HL-60 (cell line): ENCODE measurements at regions not wholly inside any gene's neighbourhood (a gene's known extent, or its start where the extent isn't known, plus 50 kb on each side); places are given as distances from the start of the nearest gene placed in this dataset.

Experiments
- DNase-seq, 2 experiments: peaks; one replicate each; pipeline ENCODE4 v3.0.0-alpha.2; 2010 to 2020; ENCODE audit warnings: low read depth in 1 of 2, low spot score in 1 of 2
- H3K27ac ChIP-seq: fragments of 250-450 bp; sonication (Bioruptor Pico); replicated peaks from 2 replicates; pipeline ENCODE4 v1.5.1; 2020; ENCODE audit warnings: mild to moderate bottlenecking, moderate library complexity
- H3K27me3 ChIP-seq: fragments of 250-450 bp; sonication (Bioruptor Pico); 2 replicates; pipeline ENCODE4 v1.5.1; 2021; ENCODE audit warnings: mild to moderate bottlenecking, moderate library complexity; ENCODE audit not compliant: insufficient read depth, poor library complexity, severe bottlenecking
- H3K4me3 ChIP-seq: replicated peaks from 2 replicates; pipeline ENCODE4 v1.5.1; 2011; ENCODE audit warnings: mild to moderate bottlenecking, control low read depth, low read length; ENCODE audit not compliant: insufficient read depth
- CTCF ChIP-seq: IDR thresholded peaks from one replicate; pipeline ENCODE4 v1.5.1; 2011; ENCODE audit warnings: low read length, control low read depth, inconsistent platforms; ENCODE audit not compliant: insufficient read depth
- GABPA ChIP-seq: IDR thresholded peaks from 2 replicates; pipeline ENCODE4 v1.6.1; 2012; ENCODE audit warnings: low read depth
- POLR2AphosphoS5 ChIP-seq: IDR thresholded peaks from 2 replicates; pipeline ENCODE4 v1.6.1; 2012; ENCODE audit warnings: low read depth
- REST ChIP-seq: IDR thresholded peaks from 2 replicates; pipeline ENCODE4 v1.6.1; 2012; ENCODE audit warnings: low read depth; ENCODE audit not compliant: insufficient replicate concordance
- SPI1 ChIP-seq: IDR thresholded peaks from 2 replicates; pipeline ENCODE4 v1.6.1; 2012; ENCODE audit warnings: low read depth, mild to moderate bottlenecking, borderline replicate concordance

DNA sequence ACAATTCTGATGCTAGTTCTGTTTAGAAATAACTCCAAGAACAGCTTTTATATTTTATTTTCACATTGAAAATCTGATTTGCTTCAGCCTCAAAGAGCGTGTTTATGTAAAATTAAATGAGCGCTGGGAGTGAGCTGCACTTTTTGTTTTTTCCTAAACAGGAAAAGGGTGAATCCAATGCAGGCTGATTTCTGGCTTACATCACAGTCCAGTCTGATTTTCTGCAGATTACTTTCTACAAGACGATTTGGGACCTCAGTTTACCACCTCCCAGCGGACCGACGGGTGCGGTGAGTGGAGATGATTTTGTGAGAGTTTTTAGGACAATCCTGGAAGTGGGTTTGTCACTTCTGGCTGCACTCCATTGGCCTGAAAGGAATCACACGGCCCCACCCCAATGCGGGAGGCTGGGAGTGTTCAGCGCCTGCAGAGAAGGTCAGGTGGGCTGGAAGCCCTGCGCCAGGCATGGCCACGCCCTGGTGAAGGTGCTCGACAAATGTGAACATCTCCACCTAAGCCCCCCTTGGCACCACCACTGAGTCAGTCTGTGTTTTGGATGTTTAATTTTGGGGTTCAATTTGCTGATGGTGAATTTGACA, 90.1 kb downstream of the ANKRD10 start:
- Histone ChIP-seq H3K27me3 (no peaks in the 10 kb centered on the region), H3K27ac (no peak overlapping the region), H3K4me3 (no peak overlapping the region)
- DNase-seq: no peak
- TF ChIP-seq CTCF (no peak), GABPA (no peak), REST (no peak), SPI1 (no peak), POLR2AphosphoS5 (no peak)

DNA sequence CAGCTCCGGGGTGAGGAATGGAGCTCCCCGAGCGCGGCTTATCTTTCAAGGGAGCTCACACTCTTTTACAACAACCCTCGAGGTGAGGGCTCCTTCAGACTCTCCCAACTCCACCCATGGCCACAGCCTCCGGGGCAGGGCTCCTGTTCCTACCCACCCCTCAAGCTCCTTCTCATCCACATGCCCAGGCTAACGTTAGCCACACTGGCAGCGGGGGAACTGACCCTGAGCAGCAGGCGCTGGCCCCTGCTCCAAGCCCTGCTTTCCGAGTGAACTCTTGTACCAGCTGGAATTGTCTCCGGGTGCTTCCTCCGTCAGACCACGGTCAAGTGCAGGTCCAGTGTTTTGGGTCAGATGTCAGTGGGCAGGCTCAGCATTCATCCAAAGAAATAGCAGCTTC, 89.4 kb downstream of the ANKRD10 start:
- no peaks in the 10 kb centered on the region for H3K27me3 ChIP-seq
- no peak for DNase-seq
- no peak overlapping the region for H3K27ac ChIP-seq
- H3K4me3 ChIP-seq: no peak overlapping the region
- TF ChIP-seq SPI1 (no peak), REST (no peak), POLR2AphosphoS5 (no peak), GABPA (no peak), CTCF (no peak)

GRCh38 chr13:110826101-110826500, 88.8 kb downstream of the ANKRD10 start:
- no peak overlapping the region for H3K4me3 ChIP-seq
- DNase-seq: no peak
- H3K27me3 ChIP-seq: no peaks in the 10 kb centered on the region
- H3K27ac ChIP-seq: no peak overlapping the region
- no peak for TF ChIP-seq CTCF
- TF ChIP-seq REST: no peak
- TF ChIP-seq SPI1: no peak
- TF ChIP-seq POLR2AphosphoS5: no peak
- TF ChIP-seq GABPA: no peak
